Neural cell (in vitro differentiated cells): ENCODE measurements at regions not wholly inside any gene's neighbourhood (a gene's known extent, or its start where the extent isn't known, plus 50 kb on each side); places are given as distances from the start of the nearest gene placed in this dataset.

Experiments
- H2AFZ ChIP-seq: fragments of 200-600, 300-800 bp; sonication (generic), shearing (Covaris generic); 2 replicates; pipeline ENCODE4 v1.6.0; 2014; ENCODE audit warnings: low read depth, mild to moderate bottlenecking, antibody characterized with exemption, low read length, moderate library complexity
- H3F3A ChIP-seq: fragments of 200-600 bp; shearing (Covaris generic); 2 replicates; pipeline ENCODE4 v1.6.1; 2016; ENCODE audit warnings: mild to moderate bottlenecking, moderate library complexity, mixed read lengths, antibody characterized with exemption, low read length; ENCODE audit not compliant: insufficient read depth, poor library complexity, severe bottlenecking
- H3K27ac ChIP-seq: fragments of 200-600, 300-800 bp; sonication (generic), shearing (Covaris generic); 2 replicates; pipeline ENCODE4 v1.5.1; 2014; ENCODE audit warnings: mild to moderate bottlenecking, low read length, moderate library complexity
- H3K27me3 ChIP-seq: fragments of 300-800, 200-600 bp; sonication (generic), shearing (Covaris generic); 2 replicates; pipeline ENCODE4 v1.6.0; 2014; ENCODE audit warnings: mild to moderate bottlenecking, low read depth, low read length, moderate library complexity; ENCODE audit not compliant: insufficient read depth
- H3K36me3 ChIP-seq: fragments of 300-800, 200-600 bp; sonication (generic), shearing (Covaris generic); 2 replicates; pipeline ENCODE4 v1.5.1; 2014; ENCODE audit warnings: mild to moderate bottlenecking, antibody characterized with exemption, low read length, moderate library complexity; ENCODE audit not compliant: insufficient read depth
- H3K4me2 ChIP-seq: fragments of 300-800, 200-600 bp; sonication (generic), shearing (Covaris generic); 2 replicates; pipeline ENCODE4 v1.6.0; 2014; ENCODE audit warnings: mild to moderate bottlenecking, low read length
- H3K4me3 ChIP-seq: fragments of 300-800, 200-600 bp; sonication (generic), shearing (Covaris generic); 2 replicates; pipeline ENCODE4 v1.5.1; 2014; ENCODE audit warnings: mild to moderate bottlenecking, low read length, moderate library complexity
- H3K79me2 ChIP-seq: fragments of 200-600 bp; shearing (Covaris generic); replicated peaks from 2 replicates; pipeline ENCODE4 v1.6.0; 2014; ENCODE audit warnings: mild to moderate bottlenecking, low read length, moderate library complexity; ENCODE audit not compliant: insufficient read depth
- H3K9ac ChIP-seq: fragments of 300-800, 200-600 bp; sonication (generic), shearing (Covaris generic); 2 replicates; pipeline ENCODE4 v1.6.1; 2016; ENCODE audit warnings: mild to moderate bottlenecking, low read length, mixed read lengths
- H3K9me2 ChIP-seq: fragments of 200-600 bp; shearing (Covaris generic); 2 replicates; pipeline ENCODE4 v1.6.1; 2016; ENCODE audit warnings: mild to moderate bottlenecking, low read length, mixed read lengths; ENCODE audit not compliant: insufficient read depth
- H3K9me3 ChIP-seq: fragments of 200-600, 300-800 bp; sonication (generic), shearing (Covaris generic); 2 replicates; pipeline ENCODE4 v1.6.1; 2016; ENCODE audit warnings: mild to moderate bottlenecking, mixed run types, low read length, moderate library complexity, mixed read lengths
- H4K20me1 ChIP-seq: fragments of 200-600 bp; shearing (Covaris generic); 2 replicates; pipeline ENCODE4 v1.6.1; 2016; ENCODE audit warnings: mild to moderate bottlenecking, mixed run types; ENCODE audit not compliant: insufficient read depth
- CTCF ChIP-seq: fragments of 450-650 bp; IDR thresholded peaks from 2 replicates; pipeline ENCODE4 v1.5.1; 2014; ENCODE audit warnings: antibody characterized with exemption, mild to moderate bottlenecking, moderate library complexity; ENCODE audit not compliant: poor library complexity, severe bottlenecking
- EP300 ChIP-seq: fragments of 450-650 bp; conservative IDR thresholded peaks from 2 replicates; pipeline ENCODE4 v1.6.1; 2014; ENCODE audit warnings: antibody characterized with exemption, mild to moderate bottlenecking, moderate library complexity; ENCODE audit not compliant: poor library complexity, severe bottlenecking
- EZH2 ChIP-seq: fragments of 200-600, 300-800 bp; shearing (Covaris generic), sonication (generic); IDR thresholded peaks from 2 replicates; pipeline ENCODE4 v1.6.1; 2014; ENCODE audit warnings: antibody characterized with exemption, low read length, borderline replicate concordance, mild to moderate bottlenecking; ENCODE audit not compliant: insufficient read depth, poor library complexity, severe bottlenecking
- MXI1 ChIP-seq: fragments of 450-650 bp; conservative IDR thresholded peaks from 2 replicates; pipeline ENCODE4 v1.6.1; 2014; ENCODE audit warnings: antibody characterized with exemption, mild to moderate bottlenecking; ENCODE audit not compliant: poor library complexity, severe bottlenecking
- POLR2AphosphoS5 ChIP-seq: IDR thresholded peaks from 2 replicates; pipeline ENCODE4 v1.6.1; 2012
- RAD21 ChIP-seq: fragments of 450-650 bp; conservative IDR thresholded peaks from 2 replicates; pipeline ENCODE4 v1.6.1; 2014; ENCODE audit warnings: antibody characterized with exemption, mild to moderate bottlenecking, moderate library complexity
- REST ChIP-seq: IDR thresholded peaks from 2 replicates; pipeline ENCODE4 v1.6.1; 2012; ENCODE audit warnings: borderline replicate concordance
- SMC3 ChIP-seq: fragments of 450-650 bp; conservative IDR thresholded peaks from 2 replicates; pipeline ENCODE4 v1.6.1; 2014; ENCODE audit warnings: antibody characterized with exemption, mild to moderate bottlenecking, moderate library complexity; ENCODE audit not compliant: poor library complexity
- TAF1 ChIP-seq: IDR thresholded peaks from 2 replicates; pipeline ENCODE4 v1.6.1; 2012; ENCODE audit warnings: low read depth

GRCh38 chr3:152635389-152635788 is 199.5 kb upstream of the P2RY1 start:
- H3K79me2 ChIP-seq = no peaks in the 10 kb centered on the region
- no peaks in the 10 kb centered on the region for H3K36me3 ChIP-seq
- no peaks in the 10 kb centered on the region for H3K9me3 ChIP-seq
- no peaks in the 10 kb centered on the region for H3K9me2 ChIP-seq
- H3K9ac ChIP-seq = no peak overlapping the region
- no peak for TF ChIP-seq EZH2
- no peak for TF ChIP-seq MXI1
- TF ChIP-seq EP300 = no peak
- TF ChIP-seq RAD21 = no peak
- no peak for TF ChIP-seq TAF1
- TF ChIP-seq CTCF = no peak
- TF ChIP-seq SMC3 = no peak
- TF ChIP-seq POLR2AphosphoS5 = no peak
- TF ChIP-seq REST = no peak
- H4K20me1 ChIP-seq = no peaks in the 10 kb centered on the region
- H3K27me3 ChIP-seq = no peaks in the 10 kb centered on the region
- no peak overlapping the region for H3K4me2 ChIP-seq
- no peak overlapping the region for H3K27ac ChIP-seq
- H3K4me3 ChIP-seq = no peak overlapping the region
- H3F3A ChIP-seq = no peaks in the 10 kb centered on the region
- no peak overlapping the region for H2AFZ ChIP-seq

GRCh38 chr3:152636651-152637050 is 198.3 kb upstream of the P2RY1 start:
- Histone ChIP-seq H3K27me3 (no peaks in the 10 kb centered on the region), H3K27ac (no peak overlapping the region), H3K79me2 (no peaks in the 10 kb centered on the region), H3K9ac (no peak overlapping the region), H2AFZ (no peak overlapping the region), H3K36me3 (no peaks in the 10 kb centered on the region), H3K4me3 (no peak overlapping the region), H3K9me3 (no peaks in the 10 kb centered on the region), H3K9me2 (no peaks in the 10 kb centered on the region), H3K4me2 (no peak overlapping the region), H3F3A (no peaks in the 10 kb centered on the region), H4K20me1 (no peaks in the 10 kb centered on the region)
- no peak for TF ChIP-seq EP300
- no peak for TF ChIP-seq REST
- no peak for TF ChIP-seq RAD21
- no peak for TF ChIP-seq CTCF
- TF ChIP-seq MXI1 = no peak
- TF ChIP-seq TAF1 = no peak
